Neural cell (in vitro differentiated cells): ENCODE measurements at regions not wholly inside any gene's neighbourhood (a gene's known extent, or its start where the extent isn't known, plus 50 kb on each side); places are given as distances from the start of the nearest gene placed in this dataset.

Experiments used
- H2AFZ ChIP-seq: fragments of 200-600, 300-800 bp; sonication (generic), shearing (Covaris generic); 2 replicates; pipeline ENCODE4 v1.6.0; 2014; ENCODE audit warnings: low read depth, mild to moderate bottlenecking, antibody characterized with exemption, low read length, moderate library complexity
- H3F3A ChIP-seq: fragments of 200-600 bp; shearing (Covaris generic); 2 replicates; pipeline ENCODE4 v1.6.1; 2016; ENCODE audit warnings: mild to moderate bottlenecking, moderate library complexity, mixed read lengths, antibody characterized with exemption, low read length; ENCODE audit not compliant: insufficient read depth, poor library complexity, severe bottlenecking
- H3K27ac ChIP-seq: fragments of 200-600, 300-800 bp; sonication (generic), shearing (Covaris generic); 2 replicates; pipeline ENCODE4 v1.5.1; 2014; ENCODE audit warnings: mild to moderate bottlenecking, low read length, moderate library complexity
- H3K27me3 ChIP-seq: fragments of 300-800, 200-600 bp; sonication (generic), shearing (Covaris generic); 2 replicates; pipeline ENCODE4 v1.6.0; 2014; ENCODE audit warnings: mild to moderate bottlenecking, low read depth, low read length, moderate library complexity; ENCODE audit not compliant: insufficient read depth
- H3K36me3 ChIP-seq: fragments of 300-800, 200-600 bp; sonication (generic), shearing (Covaris generic); 2 replicates; pipeline ENCODE4 v1.5.1; 2014; ENCODE audit warnings: mild to moderate bottlenecking, antibody characterized with exemption, low read length, moderate library complexity; ENCODE audit not compliant: insufficient read depth
- H3K4me2 ChIP-seq: fragments of 300-800, 200-600 bp; sonication (generic), shearing (Covaris generic); 2 replicates; pipeline ENCODE4 v1.6.0; 2014; ENCODE audit warnings: mild to moderate bottlenecking, low read length
- H3K4me3 ChIP-seq: fragments of 300-800, 200-600 bp; sonication (generic), shearing (Covaris generic); 2 replicates; pipeline ENCODE4 v1.5.1; 2014; ENCODE audit warnings: mild to moderate bottlenecking, low read length, moderate library complexity
- H3K79me2 ChIP-seq: fragments of 200-600 bp; shearing (Covaris generic); replicated peaks from 2 replicates; pipeline ENCODE4 v1.6.0; 2014; ENCODE audit warnings: mild to moderate bottlenecking, low read length, moderate library complexity; ENCODE audit not compliant: insufficient read depth
- H3K9ac ChIP-seq: fragments of 300-800, 200-600 bp; sonication (generic), shearing (Covaris generic); 2 replicates; pipeline ENCODE4 v1.6.1; 2016; ENCODE audit warnings: mild to moderate bottlenecking, low read length, mixed read lengths
- H3K9me2 ChIP-seq: fragments of 200-600 bp; shearing (Covaris generic); 2 replicates; pipeline ENCODE4 v1.6.1; 2016; ENCODE audit warnings: mild to moderate bottlenecking, low read length, mixed read lengths; ENCODE audit not compliant: insufficient read depth
- H3K9me3 ChIP-seq: fragments of 200-600, 300-800 bp; sonication (generic), shearing (Covaris generic); 2 replicates; pipeline ENCODE4 v1.6.1; 2016; ENCODE audit warnings: mild to moderate bottlenecking, mixed run types, low read length, moderate library complexity, mixed read lengths
- H4K20me1 ChIP-seq: fragments of 200-600 bp; shearing (Covaris generic); 2 replicates; pipeline ENCODE4 v1.6.1; 2016; ENCODE audit warnings: mild to moderate bottlenecking, mixed run types; ENCODE audit not compliant: insufficient read depth
- EP300 ChIP-seq: fragments of 450-650 bp; conservative IDR thresholded peaks from 2 replicates; pipeline ENCODE4 v1.6.1; 2014; ENCODE audit warnings: antibody characterized with exemption, mild to moderate bottlenecking, moderate library complexity; ENCODE audit not compliant: poor library complexity, severe bottlenecking
- EZH2 ChIP-seq: fragments of 200-600, 300-800 bp; shearing (Covaris generic), sonication (generic); IDR thresholded peaks from 2 replicates; pipeline ENCODE4 v1.6.1; 2014; ENCODE audit warnings: antibody characterized with exemption, low read length, borderline replicate concordance, mild to moderate bottlenecking; ENCODE audit not compliant: insufficient read depth, poor library complexity, severe bottlenecking
- MXI1 ChIP-seq: fragments of 450-650 bp; conservative IDR thresholded peaks from 2 replicates; pipeline ENCODE4 v1.6.1; 2014; ENCODE audit warnings: antibody characterized with exemption, mild to moderate bottlenecking; ENCODE audit not compliant: poor library complexity, severe bottlenecking
- POLR2AphosphoS5 ChIP-seq: IDR thresholded peaks from 2 replicates; pipeline ENCODE4 v1.6.1; 2012
- RAD21 ChIP-seq: fragments of 450-650 bp; conservative IDR thresholded peaks from 2 replicates; pipeline ENCODE4 v1.6.1; 2014; ENCODE audit warnings: antibody characterized with exemption, mild to moderate bottlenecking, moderate library complexity
- SMC3 ChIP-seq: fragments of 450-650 bp; conservative IDR thresholded peaks from 2 replicates; pipeline ENCODE4 v1.6.1; 2014; ENCODE audit warnings: antibody characterized with exemption, mild to moderate bottlenecking, moderate library complexity; ENCODE audit not compliant: poor library complexity
- TAF1 ChIP-seq: IDR thresholded peaks from 2 replicates; pipeline ENCODE4 v1.6.1; 2012; ENCODE audit warnings: low read depth
- TF ChIP-seq, protein P1 (sequence below): IDR thresholded peaks from 2 replicates; pipeline ENCODE4 v1.6.1; 2012; ENCODE audit warnings: borderline replicate concordance
- TF ChIP-seq, protein P2 (sequence below): fragments of 450-650 bp; IDR thresholded peaks from 2 replicates; pipeline ENCODE4 v1.5.1; 2014; ENCODE audit warnings: antibody characterized with exemption, mild to moderate bottlenecking, moderate library complexity; ENCODE audit not compliant: poor library complexity, severe bottlenecking

DNA sequence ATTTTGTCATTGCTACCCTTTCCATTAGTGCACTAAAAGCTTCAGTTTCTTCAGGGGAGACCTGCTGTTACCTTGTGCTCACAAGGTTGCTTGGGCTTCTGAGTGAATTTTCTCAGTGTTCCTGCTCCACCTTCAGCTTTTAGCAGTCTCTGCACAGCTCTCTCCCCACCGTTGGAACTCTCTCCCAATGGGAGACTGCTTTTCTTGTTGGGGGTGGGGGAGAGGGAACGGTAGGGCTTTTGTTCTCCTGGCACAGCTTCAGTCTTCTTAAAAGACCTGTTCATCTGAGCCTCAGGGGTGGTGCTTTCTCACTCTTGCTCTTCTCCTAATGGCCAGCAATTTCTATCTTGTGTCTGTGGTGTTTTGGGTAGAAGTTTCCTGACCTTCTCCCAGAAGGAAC, 915.7 kb downstream of the EFNA5 start:
- no peaks in the 10 kb centered on the region for H3K9me2 ChIP-seq
- no peak overlapping the region for H3K4me3 ChIP-seq
- no peaks in the 10 kb centered on the region for H3K36me3 ChIP-seq
- no peaks in the 10 kb centered on the region for H3K9me3 ChIP-seq
- H3K9ac ChIP-seq, result no peak overlapping the region
- H3K4me2 ChIP-seq, result no peak overlapping the region
- no peak overlapping the region for H3K27ac ChIP-seq
- no peaks in the 10 kb centered on the region for H3K79me2 ChIP-seq
- no peaks in the 10 kb centered on the region for H3F3A ChIP-seq
- TF ChIP-seq EZH2 (no peak), RAD21 (no peak), MXI1 (no peak), EP300 (no peak), TAF1 (no peak), POLR2AphosphoS5 (no peak), SMC3 (no peak)
- TF ChIP-seq, protein P1, sequence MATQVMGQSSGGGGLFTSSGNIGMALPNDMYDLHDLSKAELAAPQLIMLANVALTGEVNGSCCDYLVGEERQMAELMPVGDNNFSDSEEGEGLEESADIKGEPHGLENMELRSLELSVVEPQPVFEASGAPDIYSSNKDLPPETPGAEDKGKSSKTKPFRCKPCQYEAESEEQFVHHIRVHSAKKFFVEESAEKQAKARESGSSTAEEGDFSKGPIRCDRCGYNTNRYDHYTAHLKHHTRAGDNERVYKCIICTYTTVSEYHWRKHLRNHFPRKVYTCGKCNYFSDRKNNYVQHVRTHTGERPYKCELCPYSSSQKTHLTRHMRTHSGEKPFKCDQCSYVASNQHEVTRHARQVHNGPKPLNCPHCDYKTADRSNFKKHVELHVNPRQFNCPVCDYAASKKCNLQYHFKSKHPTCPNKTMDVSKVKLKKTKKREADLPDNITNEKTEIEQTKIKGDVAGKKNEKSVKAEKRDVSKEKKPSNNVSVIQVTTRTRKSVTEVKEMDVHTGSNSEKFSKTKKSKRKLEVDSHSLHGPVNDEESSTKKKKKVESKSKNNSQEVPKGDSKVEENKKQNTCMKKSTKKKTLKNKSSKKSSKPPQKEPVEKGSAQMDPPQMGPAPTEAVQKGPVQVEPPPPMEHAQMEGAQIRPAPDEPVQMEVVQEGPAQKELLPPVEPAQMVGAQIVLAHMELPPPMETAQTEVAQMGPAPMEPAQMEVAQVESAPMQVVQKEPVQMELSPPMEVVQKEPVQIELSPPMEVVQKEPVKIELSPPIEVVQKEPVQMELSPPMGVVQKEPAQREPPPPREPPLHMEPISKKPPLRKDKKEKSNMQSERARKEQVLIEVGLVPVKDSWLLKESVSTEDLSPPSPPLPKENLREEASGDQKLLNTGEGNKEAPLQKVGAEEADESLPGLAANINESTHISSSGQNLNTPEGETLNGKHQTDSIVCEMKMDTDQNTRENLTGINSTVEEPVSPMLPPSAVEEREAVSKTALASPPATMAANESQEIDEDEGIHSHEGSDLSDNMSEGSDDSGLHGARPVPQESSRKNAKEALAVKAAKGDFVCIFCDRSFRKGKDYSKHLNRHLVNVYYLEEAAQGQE, result no peak
- TF ChIP-seq, protein P2, sequence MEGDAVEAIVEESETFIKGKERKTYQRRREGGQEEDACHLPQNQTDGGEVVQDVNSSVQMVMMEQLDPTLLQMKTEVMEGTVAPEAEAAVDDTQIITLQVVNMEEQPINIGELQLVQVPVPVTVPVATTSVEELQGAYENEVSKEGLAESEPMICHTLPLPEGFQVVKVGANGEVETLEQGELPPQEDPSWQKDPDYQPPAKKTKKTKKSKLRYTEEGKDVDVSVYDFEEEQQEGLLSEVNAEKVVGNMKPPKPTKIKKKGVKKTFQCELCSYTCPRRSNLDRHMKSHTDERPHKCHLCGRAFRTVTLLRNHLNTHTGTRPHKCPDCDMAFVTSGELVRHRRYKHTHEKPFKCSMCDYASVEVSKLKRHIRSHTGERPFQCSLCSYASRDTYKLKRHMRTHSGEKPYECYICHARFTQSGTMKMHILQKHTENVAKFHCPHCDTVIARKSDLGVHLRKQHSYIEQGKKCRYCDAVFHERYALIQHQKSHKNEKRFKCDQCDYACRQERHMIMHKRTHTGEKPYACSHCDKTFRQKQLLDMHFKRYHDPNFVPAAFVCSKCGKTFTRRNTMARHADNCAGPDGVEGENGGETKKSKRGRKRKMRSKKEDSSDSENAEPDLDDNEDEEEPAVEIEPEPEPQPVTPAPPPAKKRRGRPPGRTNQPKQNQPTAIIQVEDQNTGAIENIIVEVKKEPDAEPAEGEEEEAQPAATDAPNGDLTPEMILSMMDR, result no peak
- no peaks in the 10 kb centered on the region for H3K27me3 ChIP-seq
- no peak overlapping the region for H2AFZ ChIP-seq
- H4K20me1 ChIP-seq, result no peaks in the 10 kb centered on the region

DNA sequence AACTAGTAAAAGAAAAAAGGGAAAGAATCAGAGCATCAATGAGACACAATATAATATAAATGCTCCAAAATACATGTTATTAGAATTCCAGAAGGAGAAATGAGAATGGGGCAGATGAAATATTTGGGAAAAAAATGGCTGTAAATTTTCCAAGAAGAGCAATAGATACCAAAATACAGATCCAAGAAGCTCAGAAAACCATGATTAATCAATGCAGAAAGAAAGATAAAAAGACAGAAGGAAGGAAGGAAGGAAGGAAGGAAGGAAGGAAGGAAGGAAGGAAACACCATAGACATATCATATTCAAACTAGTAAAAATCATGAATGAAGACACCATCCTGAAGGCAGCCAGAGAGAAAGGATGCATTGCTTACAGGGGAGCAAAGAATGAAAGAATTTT, 920.9 kb downstream of the EFNA5 start:
- no peaks in the 10 kb centered on the region for H3K27me3 ChIP-seq
- no peak overlapping the region for H3K4me3 ChIP-seq
- no peaks in the 10 kb centered on the region for H3F3A ChIP-seq
- no peaks in the 10 kb centered on the region for H4K20me1 ChIP-seq
- H3K9me3 ChIP-seq, result no peaks in the 10 kb centered on the region
- no peaks in the 10 kb centered on the region for H3K36me3 ChIP-seq
- H3K4me2 ChIP-seq, result no peak overlapping the region
- H3K27ac ChIP-seq, result no peak overlapping the region
- H2AFZ ChIP-seq, result no peak overlapping the region
- no peaks in the 10 kb centered on the region for H3K79me2 ChIP-seq
- no peak overlapping the region for H3K9ac ChIP-seq
- no peak for TF ChIP-seq EP300
- TF ChIP-seq EZH2, result no peak
- no peak for TF ChIP-seq SMC3
- TF ChIP-seq RAD21, result no peak
- no peak for TF ChIP-seq MXI1
- TF ChIP-seq POLR2AphosphoS5, result no peak
- TF ChIP-seq, protein P1, result no peak
- no peak for TF ChIP-seq TAF1
- TF ChIP-seq, protein P2, result no peak
- H3K9me2 ChIP-seq, result no peaks in the 10 kb centered on the region
